C4-2B (cell line): ENCODE measurements at regions not wholly inside any gene's neighbourhood (a gene's known extent, or its start where the extent isn't known, plus 50 kb on each side); places are given as distances from the start of the nearest gene placed in this dataset.

Experiments used
- ZFX ChIP-seq: fragments of 450-650 bp; IDR thresholded peaks from 2 replicates; pipeline ENCODE4 v1.6.1; 2017
- TF ChIP-seq, protein P1 (sequence below): fragments of 450-650 bp; conservative IDR thresholded peaks from 2 replicates; pipeline ENCODE4 v1.5.1; 2017; ENCODE audit warnings: mild to moderate bottlenecking

DNA sequence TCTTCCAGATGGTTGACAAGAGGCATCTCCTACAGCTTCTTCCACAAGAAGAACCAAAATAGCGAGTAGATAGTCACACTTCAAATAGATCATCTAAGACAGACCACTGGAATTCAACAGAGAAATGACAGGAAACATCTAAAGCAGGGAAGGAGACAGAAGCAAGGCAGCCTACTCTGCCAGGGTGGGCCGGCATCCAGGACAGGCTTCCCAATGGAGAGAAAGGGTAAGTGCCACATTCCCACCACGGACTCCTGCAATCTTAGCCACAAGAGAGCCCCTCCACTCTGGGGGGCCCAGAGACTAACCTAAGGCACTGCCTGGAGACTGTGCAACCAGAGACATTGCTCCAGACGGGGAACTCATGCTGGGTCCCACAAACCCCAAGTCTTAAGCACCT is 154.5 kb downstream of the NDUFA12 start:
- TF ChIP-seq, protein P1, sequence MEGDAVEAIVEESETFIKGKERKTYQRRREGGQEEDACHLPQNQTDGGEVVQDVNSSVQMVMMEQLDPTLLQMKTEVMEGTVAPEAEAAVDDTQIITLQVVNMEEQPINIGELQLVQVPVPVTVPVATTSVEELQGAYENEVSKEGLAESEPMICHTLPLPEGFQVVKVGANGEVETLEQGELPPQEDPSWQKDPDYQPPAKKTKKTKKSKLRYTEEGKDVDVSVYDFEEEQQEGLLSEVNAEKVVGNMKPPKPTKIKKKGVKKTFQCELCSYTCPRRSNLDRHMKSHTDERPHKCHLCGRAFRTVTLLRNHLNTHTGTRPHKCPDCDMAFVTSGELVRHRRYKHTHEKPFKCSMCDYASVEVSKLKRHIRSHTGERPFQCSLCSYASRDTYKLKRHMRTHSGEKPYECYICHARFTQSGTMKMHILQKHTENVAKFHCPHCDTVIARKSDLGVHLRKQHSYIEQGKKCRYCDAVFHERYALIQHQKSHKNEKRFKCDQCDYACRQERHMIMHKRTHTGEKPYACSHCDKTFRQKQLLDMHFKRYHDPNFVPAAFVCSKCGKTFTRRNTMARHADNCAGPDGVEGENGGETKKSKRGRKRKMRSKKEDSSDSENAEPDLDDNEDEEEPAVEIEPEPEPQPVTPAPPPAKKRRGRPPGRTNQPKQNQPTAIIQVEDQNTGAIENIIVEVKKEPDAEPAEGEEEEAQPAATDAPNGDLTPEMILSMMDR: no peak
- TF ChIP-seq ZFX: no peak
